ENCODE measurements at regions not wholly inside any gene's neighbourhood (a gene's known extent, or its start where the extent isn't known, plus 50 kb on each side); places are given as distances from the start of the nearest gene placed in this dataset.
"Not testable (repeated sequence)": the region's sequence is repeated elsewhere in the genome, so short reads cannot be mapped to it uniquely, and the experiment has no call there.

- no peak for DNase-seq
These were observed 227.7 kb upstream of the TMEM260 start for GRCh38 chr14:56351861-56352260.

GRCh38 chr14:56352999-56353398 lies 226.6 kb upstream of the TMEM260 start:
- DNase-seq = no peak

- no peak for DNase-seq
These were observed 222.2 kb upstream of the TMEM260 start for GRCh38 chr14:56357428-56357827.

GRCh38 chr14:56358275-56358674 lies 221.3 kb upstream of the TMEM260 start:
- no peak for DNase-seq

- no peak for DNase-seq
These were observed 220.6 kb upstream of the TMEM260 start for GRCh38 chr14:56358851-56359614.

- DNase-seq = not testable (repeated sequence)
These were observed 213.9 kb upstream of the TMEM260 start for GRCh38 chr14:56365663-56366062.

GRCh38 chr14:56367416-56367815 lies 212.2 kb upstream of the TMEM260 start:
- no peak for DNase-seq

- no peak for DNase-seq
These were observed 207.9 kb upstream of the TMEM260 start for GRCh38 chr14:56371737-56372136.

- no peak for DNase-seq
These were observed 205.2 kb upstream of the TMEM260 start for GRCh38 chr14:56374421-56374820.

- no peak for DNase-seq
These were observed 201.6 kb upstream of the TMEM260 start for GRCh38 chr14:56378046-56378445.

- DNase-seq = no peak
These were observed 201.1 kb upstream of the TMEM260 start for GRCh38 chr14:56378475-56378877.

- DNase-seq = no peak
These were observed 199.6 kb upstream of the TMEM260 start for GRCh38 chr14:56379956-56380355.

- no peak for DNase-seq
These were observed 193.6 kb upstream of the TMEM260 start for GRCh38 chr14:56386024-56386423.

- no peak for DNase-seq
These were observed 188.7 kb upstream of the TMEM260 start for GRCh38 chr14:56390859-56391258.

GRCh38 chr14:56394826-56395530 lies 184.6 kb upstream of the TMEM260 start:
- no peak for DNase-seq

GRCh38 chr14:56400109-56400825 lies 179.3 kb upstream of the TMEM260 start:
- DNase-seq = no peak

- no peak for DNase-seq
These were observed 166.8 kb upstream of the TMEM260 start for GRCh38 chr14:56412468-56413434.

GRCh38 chr14:56413721-56414120 lies 165.9 kb upstream of the TMEM260 start:
- DNase-seq = no peak

GRCh38 chr14:56414236-56414635 lies 165.4 kb upstream of the TMEM260 start:
- DNase-seq = no peak

GRCh38 chr14:56416213-56416612 lies 163.4 kb upstream of the TMEM260 start:
- no peak for DNase-seq

- no peak for DNase-seq
These were observed 162.4 kb upstream of the TMEM260 start for GRCh38 chr14:56417173-56417572.

GRCh38 chr14:56419750-56420149 lies 159.8 kb upstream of the TMEM260 start:
- no peak for DNase-seq

GRCh38 chr14:56422221-56422620 lies 157.4 kb upstream of the TMEM260 start:
- no peak for DNase-seq
